GM12874 (cell line): ENCODE measurements at regions not wholly inside any gene's neighbourhood (a gene's known extent, or its start where the extent isn't known, plus 50 kb on each side); places are given as distances from the start of the nearest gene placed in this dataset.

ENCODE experiments used
- TF ChIP-seq, protein P1 (sequence below): IDR thresholded peaks from 2 replicates; pipeline ENCODE4 v1.5.1; 2011; ENCODE audit warnings: low read depth, mild to moderate bottlenecking, control low read depth, low read length, moderate library complexity; ENCODE audit not compliant: insufficient read depth

DNA sequence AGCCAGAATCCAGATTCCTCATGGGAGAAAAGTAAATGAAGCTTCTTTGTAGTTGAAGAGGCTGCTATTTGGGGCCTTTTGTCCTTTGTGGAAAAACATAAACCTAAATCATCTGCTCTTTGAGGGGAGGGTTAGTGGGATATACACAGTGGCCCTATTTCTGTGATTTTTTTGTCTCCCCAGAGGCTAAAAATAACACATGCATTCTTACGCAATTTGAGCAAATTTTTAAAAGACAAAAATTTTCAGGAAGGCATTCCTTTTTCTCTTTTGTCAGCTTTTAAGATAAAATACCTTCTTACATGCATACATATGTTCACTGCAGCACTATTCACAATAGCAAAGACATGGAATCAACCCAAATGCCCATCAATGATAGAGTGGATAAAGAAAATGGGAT is 165.5 kb downstream of the AXIN2 start:
- TF ChIP-seq, protein P1, sequence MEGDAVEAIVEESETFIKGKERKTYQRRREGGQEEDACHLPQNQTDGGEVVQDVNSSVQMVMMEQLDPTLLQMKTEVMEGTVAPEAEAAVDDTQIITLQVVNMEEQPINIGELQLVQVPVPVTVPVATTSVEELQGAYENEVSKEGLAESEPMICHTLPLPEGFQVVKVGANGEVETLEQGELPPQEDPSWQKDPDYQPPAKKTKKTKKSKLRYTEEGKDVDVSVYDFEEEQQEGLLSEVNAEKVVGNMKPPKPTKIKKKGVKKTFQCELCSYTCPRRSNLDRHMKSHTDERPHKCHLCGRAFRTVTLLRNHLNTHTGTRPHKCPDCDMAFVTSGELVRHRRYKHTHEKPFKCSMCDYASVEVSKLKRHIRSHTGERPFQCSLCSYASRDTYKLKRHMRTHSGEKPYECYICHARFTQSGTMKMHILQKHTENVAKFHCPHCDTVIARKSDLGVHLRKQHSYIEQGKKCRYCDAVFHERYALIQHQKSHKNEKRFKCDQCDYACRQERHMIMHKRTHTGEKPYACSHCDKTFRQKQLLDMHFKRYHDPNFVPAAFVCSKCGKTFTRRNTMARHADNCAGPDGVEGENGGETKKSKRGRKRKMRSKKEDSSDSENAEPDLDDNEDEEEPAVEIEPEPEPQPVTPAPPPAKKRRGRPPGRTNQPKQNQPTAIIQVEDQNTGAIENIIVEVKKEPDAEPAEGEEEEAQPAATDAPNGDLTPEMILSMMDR: no peak

DNA sequence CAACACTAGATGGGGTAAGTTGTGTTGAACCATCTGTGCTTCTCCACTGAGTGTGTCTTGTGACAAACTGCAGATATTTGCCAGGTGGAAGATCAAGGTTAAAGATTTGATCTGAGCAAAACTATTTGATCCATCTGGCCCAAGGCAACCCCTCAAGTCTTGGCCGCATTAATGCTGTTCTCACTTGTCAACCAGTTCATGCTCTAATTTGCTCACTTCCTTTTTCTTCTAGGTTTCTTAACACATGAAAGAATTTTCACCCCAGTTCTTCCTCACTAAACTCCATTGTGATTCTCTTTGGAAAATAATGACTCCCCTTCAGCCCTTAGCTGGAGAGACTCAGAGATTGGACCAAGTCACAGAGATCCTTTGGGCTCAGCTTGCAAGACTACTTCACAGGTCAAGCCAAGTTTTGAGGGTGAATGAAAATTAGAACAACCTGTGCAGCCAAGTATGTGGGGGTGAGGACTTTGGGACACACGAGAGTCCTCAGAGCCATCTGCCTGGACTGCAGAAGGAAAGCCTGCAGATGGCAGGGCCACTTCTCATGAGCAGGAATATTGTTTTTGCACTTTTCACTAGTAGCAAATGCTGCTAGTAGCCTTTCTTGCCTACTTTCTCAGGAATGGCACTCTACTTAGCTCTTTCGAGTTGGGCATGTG is 166.5 kb downstream of the AXIN2 start:
- TF ChIP-seq, protein P1: no peak

DNA sequence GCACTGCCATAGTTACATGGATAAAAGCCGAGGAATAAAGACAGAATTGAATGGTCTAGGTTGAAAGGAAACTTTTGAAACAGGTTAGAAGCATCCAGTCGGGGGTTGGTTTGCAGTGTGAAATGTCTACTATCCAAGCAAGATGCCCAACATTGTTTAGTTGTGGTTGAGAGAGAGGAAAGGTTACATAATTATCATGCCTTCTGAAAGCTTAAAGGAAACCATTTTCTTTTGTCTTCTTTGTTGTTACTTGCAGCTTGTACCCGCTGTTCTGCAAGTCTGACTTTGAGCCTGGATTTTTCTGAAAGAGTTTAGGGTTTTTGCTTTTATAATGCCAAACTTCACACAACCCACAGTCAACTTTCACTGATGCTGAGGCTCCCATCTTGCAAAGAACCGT is 167.9 kb downstream of the AXIN2 start:
- TF ChIP-seq, protein P1: no peak

DNA sequence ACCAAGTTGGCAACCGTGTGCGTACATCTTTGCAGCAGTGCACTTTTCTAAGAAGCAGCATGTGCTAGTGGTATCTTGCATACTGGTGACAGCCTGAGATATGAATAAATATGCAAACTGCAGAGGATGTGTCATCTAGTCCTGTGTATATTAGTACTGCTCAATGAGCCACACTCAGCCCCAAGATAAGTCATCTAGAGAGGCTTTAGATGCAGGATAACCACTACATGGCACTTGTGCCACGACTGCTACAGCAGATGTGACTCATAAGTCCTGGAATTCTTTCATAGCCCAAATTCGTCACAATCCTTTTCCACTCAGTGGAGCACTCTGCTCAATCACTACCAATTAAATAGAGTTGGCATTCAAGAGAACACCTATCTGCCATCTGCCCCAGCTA is 171.5 kb downstream of the AXIN2 start:
- TF ChIP-seq, protein P1: no peak

DNA sequence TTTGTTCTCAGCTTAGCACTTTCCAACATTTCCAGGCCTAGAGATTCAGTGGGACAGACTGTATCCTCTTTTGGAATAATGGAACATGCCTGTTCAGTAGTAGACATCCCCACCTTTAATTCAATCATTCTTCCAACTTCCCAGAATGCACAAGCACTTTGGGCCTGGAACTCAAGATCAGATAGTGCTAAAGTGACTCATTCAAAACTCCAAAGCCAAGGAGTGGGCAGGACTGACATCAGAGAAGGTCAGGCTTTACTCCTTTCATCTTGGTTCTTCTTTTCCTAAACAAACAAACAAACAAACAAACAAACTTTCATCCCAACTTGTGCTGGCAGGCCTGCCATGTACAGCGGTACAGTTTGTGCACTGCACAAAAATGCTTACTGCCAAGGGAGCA is 172.0 kb downstream of the AXIN2 start:
- TF ChIP-seq, protein P1: no peak

DNA sequence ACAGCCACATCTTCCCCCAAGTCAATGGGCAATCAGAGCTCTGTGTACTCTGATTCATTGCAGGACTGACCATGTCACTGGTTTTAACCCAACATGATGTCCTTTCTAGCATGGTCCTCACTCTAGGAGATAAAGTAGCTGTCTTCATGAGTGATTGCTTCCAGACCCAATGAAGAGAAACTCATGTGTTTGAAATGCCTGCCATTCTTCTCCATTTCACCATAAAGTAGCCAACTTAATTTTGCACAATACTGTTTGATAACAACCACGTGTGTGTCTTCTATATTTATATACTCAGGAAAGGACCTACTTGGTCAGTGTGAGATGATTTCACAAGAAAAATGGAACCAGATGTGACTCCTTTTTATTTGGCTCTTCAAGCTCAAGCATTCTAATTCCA is 172.5 kb downstream of the AXIN2 start:
- TF ChIP-seq, protein P1: no peak

DNA sequence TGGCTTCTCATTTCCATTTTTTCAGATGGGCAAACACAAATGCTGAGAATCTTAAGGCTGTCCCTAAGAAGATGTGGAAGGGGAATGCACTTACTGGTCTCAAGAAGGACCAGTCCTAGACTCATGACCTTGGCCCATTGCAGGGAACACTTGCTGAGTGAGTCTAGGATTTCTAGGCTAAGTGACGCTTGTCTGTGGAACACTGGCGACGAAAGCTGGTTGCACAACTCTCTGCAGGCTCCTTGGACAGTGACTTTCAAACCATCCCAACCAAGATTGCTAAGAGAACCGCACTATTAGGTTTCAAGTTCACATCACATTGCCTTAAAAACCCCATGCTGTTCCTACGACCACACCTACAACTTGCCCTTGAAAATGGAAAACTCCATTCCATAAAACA is 174.1 kb downstream of the AXIN2 start:
- TF ChIP-seq, protein P1: no peak
